COLO668 (cell line): ENCODE measurements at regions not wholly inside any gene's neighbourhood (a gene's known extent, or its start where the extent isn't known, plus 50 kb on each side); places are given as distances from the start of the nearest gene placed in this dataset.
"Not testable (repeated sequence)": the region's sequence is repeated elsewhere in the genome, so short reads cannot be mapped to it uniquely, and the experiment has no call there.

Experiments
- DNase-seq: peaks from one replicate; lab custom pipeline; 2025; ENCODE audit not compliant: unreplicated experiment; lab: John Stamatoyannopoulos, UW

DNA sequence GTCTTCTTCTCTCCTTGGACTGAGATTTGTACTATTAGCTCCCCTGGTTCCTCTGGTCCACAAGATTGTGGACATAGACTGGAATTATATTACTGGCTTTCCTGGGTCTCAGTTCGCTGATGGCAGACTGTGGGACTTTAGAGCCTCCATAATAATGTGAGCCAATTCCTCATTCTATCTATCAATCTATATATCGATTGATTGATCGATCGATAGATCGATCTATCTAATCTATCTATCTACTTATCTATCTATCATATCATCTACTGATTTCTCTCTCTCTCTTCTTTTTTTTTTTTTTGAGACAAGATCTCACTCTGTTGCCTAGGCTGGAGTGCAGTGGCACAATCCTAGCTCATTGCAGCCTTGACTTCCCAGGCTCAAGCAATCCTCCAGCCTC, 51.5 kb upstream of the DDR1 start:
- DNase-seq: no peak

DNA sequence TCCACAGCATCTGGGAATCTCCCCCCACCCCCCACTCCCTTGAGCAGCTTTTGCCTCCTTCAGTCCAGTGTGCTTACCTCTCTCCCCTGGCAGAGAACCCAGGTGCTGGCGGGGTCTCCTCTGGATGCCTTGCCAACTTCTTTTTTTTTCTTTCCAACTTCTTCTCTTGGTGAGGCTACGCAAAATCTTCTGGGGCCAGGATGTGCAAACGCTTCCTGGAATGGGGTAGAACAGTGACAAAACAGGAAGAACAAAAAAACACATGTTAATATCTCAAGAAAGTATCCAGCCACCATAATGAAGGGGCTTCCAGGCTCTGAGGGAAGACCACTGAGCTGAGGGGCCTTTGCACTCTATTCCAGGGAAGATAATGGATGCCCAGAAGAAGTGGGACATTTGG, 53.9 kb upstream of the DDR1 start:
- DNase-seq: no peak

DNA sequence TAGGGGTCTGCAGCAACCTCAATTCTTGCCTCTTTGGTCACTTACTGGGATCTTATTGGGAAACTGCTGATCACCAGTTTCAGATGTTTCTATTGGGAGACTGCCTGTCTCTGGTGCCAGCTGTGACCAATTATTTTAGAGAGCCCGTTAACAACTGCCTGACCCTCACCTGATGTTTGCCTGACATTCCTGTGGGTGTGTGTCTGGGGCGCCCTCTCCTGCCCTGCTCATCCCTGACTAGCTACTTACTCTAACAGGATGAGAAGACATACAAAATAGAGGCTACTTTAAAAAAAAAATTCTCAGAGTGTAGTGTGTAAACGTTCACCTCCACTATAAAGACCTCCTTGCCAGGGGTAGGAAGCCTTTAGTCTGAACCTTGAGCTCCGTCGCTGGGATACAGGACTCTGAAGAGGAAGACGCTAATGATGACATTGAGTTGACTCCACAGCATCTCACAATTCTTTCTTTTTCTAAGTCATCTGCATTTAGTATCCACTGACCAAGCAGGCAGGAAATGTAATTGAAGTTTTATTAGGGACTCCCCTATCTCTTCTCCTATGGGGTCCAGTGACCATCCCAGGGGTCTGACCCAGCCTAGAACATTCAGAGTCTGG, 54.6 kb upstream of the DDR1 start:
- DNase-seq: no peak

DNA sequence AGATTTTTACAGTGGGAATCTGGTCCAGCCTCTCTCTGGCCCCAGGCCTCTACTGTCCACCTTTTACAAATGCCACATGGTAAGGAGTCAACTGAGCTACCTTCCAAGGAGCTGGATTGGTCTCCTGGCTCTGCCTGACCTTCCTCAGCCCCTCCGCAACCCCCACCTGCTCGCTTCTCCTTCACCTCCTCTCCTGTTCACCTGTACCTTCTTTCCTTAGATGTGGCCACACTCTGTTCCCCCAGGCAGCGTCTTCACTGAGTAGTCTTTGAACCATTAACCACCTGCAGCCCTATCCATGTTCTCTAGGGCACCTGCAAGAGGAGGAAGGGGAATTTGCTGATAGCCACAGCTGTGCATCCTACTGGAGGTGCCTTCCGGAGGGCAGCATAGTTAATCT, 55.3 kb upstream of the DDR1 start:
- no peak for DNase-seq

DNA sequence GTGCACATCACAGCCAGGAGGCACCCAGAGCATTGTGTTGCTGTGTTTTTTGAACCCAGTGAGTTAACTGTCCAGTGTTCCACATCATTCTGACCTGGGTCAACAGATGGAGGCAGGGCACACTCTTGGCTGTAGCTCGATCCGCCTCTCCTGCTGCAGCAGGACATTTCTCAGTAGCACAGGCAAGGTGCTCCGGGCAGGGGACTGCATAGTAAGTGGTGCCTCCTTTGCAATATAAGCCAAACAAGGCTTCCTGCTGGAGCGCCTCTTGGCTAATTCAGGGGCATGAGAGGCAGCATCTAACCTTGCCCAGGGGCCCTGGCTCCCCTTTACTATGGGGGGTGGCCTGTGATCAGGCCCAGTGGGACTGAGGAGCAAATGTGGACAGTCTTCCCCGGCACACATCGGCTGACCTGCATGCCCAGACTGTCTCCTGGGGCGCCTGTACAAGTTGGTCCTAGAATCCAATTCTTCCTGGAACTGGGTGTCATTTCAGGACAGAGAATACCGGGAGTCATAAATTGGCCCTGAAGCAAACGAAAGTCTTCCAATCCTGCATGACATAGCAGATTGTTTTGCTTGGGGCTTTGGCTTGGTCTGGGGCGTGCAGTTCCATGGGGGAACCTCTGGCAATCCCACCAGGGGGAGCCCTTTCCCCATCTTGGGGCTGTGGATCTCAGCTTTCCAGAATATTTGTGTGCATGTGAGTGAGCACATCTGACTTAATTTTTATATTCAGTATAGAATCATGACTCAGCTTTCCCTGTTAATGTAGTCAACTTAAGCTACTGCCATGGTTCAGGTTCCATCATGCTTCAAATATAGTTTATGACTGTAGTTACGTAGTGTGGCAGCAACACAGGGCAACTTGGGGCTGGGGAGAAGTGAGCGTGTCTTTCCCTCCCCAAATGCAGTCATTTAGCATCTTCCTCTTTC, 56.0 kb upstream of the DDR1 start:
- peak; percentile 56 for DNase-seq

DNA sequence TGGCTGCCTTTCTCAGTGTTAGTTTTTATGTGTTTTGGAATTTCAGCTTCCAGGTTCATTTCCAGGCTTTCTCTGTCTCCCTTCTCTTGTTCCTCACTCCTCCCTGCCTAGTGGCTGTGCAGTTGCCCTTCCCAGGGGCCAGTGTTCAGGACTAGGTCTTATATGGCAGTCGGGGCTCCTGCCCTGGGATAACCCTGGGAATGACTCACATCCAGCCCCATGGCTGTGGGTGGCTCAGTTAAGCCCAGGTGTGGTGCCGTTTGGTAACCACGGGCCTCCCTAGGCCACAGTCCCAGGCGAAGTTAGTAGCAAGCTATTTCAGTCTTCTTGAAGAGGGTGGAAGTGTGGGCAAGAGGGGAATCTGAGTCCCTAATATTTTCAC, 57.4 kb upstream of the DDR1 start:
- no peak for DNase-seq

DNA sequence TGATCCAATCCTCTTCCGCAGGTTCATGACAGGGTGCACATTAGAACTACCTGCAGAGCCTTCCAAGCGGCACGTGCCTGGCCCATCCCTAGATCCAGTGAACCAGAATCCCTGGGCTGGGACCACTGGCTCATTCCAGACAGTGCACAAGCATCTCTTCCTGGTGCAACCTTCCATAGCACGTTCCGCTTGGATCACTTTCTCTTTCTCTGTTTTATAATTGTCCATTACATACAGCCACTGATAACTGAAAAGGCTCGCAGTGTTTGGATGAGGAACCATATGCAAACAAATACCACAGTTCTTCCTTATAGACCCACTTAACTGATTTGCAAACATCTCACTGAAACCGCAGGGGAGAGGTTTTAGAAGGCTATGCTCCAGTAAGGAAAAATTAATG, 59.6 kb upstream of the DDR1 start:
- no peak for DNase-seq

DNA sequence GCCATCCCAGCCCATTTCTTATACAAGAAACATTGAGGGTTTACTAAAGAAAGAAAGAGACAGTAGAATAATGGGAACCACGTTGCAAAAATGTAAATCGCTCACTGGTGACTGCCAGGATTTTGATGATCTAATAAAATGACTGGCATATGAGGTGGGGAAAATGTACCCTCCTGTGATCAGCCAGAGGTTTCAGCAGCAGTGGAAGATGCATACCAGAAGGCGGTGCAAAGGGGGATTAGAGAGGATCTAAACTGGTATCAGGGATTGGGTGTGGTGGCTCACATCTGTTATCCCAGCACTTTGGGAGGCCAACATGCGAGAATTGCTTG, 60.8 kb upstream of the DDR1 start:
- no peak for DNase-seq

DNA sequence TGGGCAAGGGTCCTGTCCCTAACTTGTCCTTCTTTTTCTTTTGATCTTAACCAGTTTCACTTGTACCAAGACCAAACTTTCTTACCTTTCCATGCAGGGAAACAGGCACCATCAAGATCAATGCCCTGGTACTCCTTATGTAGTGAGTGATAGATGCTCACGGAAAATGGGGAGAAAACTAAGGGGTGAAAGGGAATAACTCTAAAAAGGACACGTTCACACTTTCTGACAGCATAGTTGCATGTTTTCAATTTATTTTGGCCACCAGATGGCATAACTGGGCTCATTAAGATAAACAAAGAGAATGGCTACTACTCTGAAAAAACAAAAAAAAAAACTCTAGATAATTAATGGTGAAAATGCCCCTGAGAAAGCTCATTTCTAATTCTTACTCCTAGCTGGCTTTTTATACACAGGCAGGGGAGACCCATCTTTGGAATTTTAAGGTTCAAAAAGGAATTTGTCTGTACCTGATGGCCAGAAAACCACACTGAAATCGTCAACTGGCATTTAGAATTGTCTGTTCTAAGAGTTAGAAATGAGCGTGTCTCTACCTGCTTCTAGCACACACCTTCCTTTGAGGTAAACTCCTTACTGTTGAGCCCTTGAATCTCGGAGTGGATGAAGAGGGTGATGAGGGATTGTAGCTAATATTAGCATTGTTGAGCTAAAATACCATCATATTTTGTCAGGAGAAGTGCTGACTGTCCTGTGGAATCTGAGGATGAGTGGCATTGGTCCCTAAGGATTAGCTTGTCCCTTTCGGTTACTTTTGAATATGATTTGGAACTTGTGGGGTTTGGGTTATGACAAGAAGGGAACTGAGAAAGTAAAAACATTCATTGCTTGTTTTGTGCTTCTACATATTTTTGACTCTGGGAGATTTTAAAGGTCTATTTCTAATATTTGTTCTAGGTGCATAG, 62.2 kb upstream of the DDR1 start:
- DNase-seq: no peak

DNA sequence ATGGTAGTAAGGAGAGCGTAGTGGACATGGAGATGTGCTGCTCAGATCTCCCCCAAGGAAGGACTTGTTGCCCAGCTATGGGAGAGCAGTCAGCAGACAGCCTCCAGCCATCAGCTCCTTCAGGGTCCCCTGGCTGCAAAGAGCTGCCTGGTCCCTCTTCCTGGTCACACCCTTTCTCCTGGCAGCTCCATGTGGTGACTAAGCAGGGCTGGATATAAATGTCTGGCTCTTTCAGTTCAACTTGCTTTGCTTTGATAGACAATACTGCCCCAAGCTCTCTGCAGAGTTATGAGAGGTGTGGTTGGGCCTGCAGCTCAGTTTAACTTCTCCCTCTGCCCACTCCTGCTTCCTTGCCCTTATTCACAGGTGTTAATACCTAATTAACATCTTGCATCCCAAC, 64.1 kb upstream of the DDR1 start:
- DNase-seq: no peak

DNA sequence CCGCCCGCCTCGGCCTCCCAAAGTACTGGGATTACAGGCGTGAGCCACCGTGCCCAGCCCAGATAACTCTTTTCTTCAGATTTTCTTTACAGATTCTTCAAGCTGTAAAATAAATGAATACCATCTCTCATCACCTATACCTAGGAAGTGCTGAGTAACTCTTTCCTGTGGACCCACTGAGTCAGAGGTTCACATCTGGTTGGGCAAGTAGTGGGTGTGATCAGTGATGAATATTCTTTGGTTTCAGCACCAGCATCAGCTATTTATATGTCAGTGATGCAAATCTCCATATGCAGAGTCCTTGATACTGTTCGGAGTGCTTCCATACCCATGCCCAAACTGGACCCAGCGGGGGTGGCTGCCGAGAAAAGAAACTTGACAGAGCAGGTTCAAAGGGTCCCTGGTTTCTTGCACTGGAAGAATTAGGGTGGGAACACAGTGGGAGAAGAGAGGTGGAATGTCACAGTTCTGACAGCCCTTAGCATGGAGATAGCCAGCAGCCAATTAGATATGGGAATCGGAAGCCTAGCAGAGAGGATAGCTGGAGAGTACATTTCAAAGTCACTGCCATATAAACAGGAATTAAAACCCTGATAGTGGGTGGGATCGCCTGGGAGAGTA, 64.9 kb upstream of the DDR1 start:
- DNase-seq: no peak

DNA sequence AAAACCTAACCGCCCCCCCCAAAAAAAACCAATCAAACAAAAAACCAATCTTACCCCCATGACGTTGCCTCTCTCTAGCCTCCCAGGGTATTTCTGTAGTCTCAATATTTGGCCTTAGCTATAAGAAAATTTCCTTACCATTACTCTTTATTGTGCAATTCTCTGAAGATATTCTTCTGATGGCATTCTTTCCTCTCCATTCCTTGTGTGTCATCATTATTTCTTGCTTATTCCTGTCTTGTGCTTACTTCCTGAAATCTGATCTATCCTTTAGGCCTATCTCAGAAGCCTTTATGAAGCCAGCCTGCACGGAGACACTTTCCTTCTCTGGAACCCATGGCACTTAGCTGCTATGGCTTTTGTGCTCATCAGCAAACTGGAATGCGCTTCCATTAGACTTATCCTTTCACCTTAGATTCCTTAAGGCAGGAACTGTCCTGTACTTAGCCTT, 65.9 kb upstream of the DDR1 start:
- DNase-seq: no peak

DNA sequence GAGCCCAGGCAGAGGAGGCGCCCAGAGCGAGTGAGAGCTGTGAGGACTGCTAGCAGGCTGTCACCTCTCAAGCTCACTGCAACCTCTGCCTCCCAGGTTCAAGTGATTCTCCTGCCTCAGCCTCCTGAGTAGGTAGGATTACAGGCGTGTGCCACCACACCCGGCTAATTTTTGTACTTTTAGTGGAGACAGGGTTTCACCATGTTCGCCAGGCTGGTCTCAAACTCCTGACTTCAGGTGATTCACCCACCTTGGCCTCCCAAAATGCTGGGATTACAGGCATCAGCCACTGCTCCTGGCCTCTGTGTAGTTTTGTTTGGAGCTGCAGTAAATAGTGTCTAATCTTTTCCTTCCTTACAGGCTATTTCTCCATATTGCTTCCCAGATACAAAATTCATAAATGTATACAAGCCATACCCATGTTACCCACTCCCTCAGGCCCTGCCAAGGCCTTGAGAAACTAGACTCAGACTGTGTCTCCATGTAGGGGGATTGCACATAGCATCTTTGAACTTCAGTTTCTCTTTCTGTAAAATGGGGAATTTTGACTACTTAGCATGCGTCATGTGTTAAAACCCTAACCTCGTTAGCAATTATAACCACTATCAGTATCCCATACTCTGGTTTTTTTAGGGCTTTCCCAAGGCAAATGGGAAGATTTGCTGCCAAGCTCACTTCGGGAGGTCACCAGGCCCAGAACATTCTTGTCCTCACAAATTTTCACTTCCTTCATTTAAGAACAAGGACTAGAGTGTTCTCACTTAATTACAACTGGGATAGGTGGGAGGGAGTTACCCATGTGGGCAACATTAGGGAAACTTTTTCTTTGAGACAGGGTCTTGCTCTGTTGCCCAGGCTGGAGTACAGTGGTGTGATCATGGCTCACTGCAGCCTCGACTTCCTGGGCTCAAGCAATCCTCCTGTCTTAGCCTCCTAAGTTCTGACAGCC, 67.3 kb upstream of the DDR1 start:
- DNase-seq: no peak

DNA sequence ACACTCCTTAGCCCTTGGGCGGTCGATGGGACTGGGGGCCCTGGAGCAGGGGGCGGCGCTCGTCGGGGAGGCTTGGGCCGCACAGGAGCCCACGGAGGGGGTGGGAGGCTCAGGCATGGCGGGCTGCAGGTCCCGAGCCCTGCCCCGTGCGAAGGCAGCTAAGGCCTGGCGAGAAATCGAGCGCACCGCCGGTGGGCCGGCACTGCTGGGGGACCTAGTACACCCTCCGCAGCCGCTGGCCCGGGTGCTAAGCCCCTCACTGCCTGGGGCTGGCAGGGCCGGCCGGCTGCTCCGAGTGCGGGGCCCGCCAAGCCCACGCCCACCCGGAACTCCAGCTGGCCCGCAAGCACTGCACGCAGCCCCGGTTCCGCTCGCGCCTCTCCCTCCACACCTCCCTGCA, 68.0 kb upstream of the DDR1 start:
- DNase-seq: not testable (repeated sequence)

DNA sequence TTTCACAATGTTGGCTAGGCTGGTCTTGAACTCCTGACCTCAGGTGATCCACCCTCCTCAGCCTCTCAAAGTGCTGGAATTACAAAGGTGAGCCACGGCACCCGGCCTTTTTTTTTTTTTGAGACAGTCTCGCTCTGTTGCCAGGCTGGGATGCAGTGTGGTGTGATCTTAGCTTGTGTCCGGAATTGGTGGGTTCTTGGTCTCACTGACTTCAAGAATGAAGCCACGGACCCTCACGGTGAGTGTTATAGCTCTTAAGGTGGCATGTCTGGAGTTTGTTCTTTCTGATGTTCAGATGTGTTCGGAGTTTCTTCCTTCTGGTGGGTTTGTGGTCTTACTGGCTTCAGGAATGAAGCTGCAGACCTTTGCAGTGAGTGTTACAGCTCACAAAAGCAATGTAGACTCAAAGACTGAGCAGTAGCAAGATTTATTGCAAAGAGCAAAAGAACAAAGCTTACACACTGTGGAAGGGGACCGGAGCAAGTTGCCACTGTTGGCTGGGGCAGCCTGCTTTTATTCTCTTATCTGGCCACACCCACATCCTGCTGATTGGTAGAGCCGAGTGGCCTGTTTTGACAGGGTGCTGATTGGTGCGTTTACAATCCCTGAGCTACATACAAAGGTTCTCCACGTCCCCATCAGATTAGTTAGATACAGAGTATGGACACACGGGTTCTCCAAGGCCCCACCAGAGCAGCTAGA, 69.1 kb upstream of the DDR1 start:
- not testable (repeated sequence) for DNase-seq

DNA sequence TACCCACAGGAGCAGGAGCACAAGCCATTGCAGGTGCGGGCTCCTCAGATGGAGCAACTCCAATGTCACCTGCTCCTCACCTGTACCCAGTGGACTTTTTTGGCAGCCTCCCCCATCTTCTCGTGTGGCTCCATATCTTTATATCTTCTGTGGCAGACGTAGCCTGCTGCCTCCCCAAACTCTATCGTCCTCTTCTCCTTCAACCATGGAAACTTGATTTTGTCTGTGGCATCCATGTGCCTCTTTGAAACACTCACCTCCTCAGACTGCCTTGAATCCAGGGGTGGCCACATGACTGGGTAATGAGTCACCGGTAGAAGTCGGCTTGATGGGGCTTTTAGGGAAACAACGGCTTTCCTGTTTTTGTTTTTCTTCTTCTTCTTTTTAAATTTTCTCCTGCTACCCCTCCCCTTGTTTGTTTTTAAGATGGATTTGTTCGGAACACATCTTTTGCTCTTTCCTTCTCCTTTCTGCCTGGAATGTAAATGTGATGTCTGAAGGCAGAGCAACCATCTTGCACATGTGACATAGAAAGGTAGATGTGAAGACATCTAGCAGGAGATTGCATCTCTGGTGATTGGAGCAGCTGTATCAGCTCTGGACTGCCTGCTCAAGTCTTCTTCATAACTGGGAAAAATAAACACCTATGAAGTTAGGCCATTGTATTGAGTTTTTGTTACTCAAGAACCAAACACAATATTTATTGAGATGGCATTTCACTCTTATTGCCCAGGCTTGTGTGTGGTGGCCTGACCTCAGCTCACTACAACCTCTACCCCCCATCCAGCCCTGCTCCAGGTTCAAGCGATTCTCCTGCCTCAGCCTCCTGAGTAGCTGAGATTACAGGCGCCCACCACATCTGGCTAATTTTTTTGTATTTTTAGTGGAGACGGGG, 69.9 kb upstream of the DDR1 start:
- DNase-seq: no peak

DNA sequence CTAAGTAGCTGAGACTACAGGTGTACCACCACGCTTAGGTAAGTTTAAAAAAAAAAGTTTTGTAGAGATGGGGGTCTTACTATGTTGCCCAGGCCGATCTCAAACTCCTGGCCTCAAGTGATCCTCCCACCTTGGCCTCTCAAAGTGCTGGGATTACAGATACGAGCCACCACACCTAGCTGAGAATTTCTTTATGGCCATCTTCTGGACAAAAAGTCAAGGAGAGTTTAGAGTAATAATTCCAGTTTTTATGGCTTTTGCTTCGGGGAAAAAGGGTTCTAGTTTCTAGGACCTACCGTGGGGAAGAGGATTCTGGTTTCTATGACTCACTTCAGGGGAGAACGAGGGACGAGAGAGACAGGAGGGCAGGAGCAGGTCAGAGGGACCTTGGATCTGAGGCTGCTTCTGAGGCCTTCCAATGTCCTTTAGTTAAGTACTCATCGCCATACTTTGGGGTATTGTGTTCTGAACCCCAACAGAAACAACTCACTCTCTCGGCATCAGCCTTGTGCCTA, 69.3 kb upstream of the IER3 start:
- no peak for DNase-seq

DNA sequence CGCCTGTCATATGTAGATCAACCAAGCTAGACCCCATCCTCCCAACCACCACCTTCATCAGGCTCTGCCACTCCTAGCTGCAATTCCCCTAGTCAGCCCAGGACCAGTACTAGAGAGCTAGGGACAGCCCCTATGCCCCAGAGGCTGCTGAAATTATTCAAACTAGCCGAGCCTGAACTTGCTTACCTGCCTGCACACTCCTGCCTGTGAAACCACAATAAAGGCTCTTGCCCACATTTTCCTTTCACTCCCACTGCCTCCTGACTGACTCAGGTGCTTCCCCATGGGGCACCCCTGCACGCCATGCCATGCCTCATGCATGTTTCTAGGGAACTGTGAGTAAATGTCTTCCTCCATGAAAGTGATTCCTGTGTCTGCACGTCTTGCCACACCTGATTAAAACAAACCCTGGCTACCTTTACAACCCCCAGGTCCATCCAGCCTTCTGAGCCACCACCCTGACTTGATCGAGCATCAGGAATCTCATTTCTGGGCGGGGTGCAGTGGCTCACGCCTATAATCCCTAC, 66.5 kb upstream of the IER3 start:
- DNase-seq: no peak
